Skeletal muscle tissue (tissue), 3 donors: ENCODE measurements at regions not wholly inside any gene's neighbourhood (a gene's known extent, or its start where the extent isn't known, plus 50 kb on each side); places are given as distances from the start of the nearest gene placed in this dataset.

Experiments
- H3K27ac ChIP-seq: one replicate; pipeline ENCODE4 v1.7.0; 2013; ENCODE audit warnings: mild to moderate bottlenecking, low read depth, low read length, inconsistent platforms
- H3K27me3 ChIP-seq, 3 donors: one replicate each; pipeline ENCODE4 v1.7.0; 2013; ENCODE audit warnings: low read length in 3 of 3; ENCODE audit not compliant: control insufficient read depth in 3 of 3, insufficient read depth in 3 of 3
- H3K36me3 ChIP-seq, 3 donors: one replicate each; pipeline ENCODE4 v1.7.0; 2013; ENCODE audit warnings: low read length in 3 of 3; ENCODE audit not compliant: control insufficient read depth in 3 of 3, insufficient read depth in 3 of 3
- H3K4me1 ChIP-seq, 3 donors: one replicate each; pipeline ENCODE4 v1.7.0; 2013; ENCODE audit warnings: low read length in 3 of 3, mild to moderate bottlenecking in 3 of 3; ENCODE audit not compliant: control insufficient read depth in 3 of 3, insufficient read depth in 3 of 3
- H3K4me3 ChIP-seq, 3 donors: one replicate each; pipeline ENCODE4 v1.7.0; 2013; ENCODE audit warnings: low read length in 3 of 3
- H3K9ac ChIP-seq, 3 donors: one replicate each; pipeline ENCODE4 v1.7.0; 2013; ENCODE audit warnings: low read length in 3 of 3, mild to moderate bottlenecking in 3 of 3, moderate library complexity in 2 of 3, low read depth in 1 of 3
- H3K9me3 ChIP-seq, 3 donors: one replicate each; pipeline ENCODE4 v1.7.0; 2013; ENCODE audit warnings: low read length in 3 of 3; ENCODE audit not compliant: control insufficient read depth in 3 of 3
- donor health status: Osteomylitis.

DNA sequence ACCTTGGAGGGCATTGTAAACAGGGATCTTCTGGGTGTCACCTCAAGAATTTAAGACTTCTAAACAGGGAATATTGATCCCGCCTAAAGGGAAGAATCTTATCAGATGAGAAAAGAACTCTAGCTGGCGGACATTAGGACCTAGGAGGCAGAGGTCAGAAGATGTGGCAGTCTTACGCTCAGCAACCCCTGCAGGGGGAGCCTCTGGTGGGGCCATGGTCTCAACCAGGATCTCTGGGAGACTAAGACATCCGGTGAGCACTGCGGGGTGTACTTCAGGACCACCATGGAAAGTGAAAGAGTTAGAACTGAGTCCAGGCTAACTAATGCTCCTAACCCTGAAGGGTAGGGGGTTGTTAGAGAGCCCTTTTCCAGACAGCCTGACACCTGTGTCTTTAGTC is 295.2 kb downstream of the VGLL3 start:
- no peaks in the 10 kb centered on the region for H3K27me3 ChIP-seq
- H3K4me1 ChIP-seq = no peaks in the 10 kb centered on the region
- H3K9me3 ChIP-seq = no peaks in the 10 kb centered on the region
- H3K36me3 ChIP-seq = no peaks in the 10 kb centered on the region
- no peak overlapping the region for H3K4me3 ChIP-seq
- H3K9ac ChIP-seq = no peak overlapping the region
- H3K27ac ChIP-seq = no peak overlapping the region

- no peaks in the 10 kb centered on the region for H3K27me3 ChIP-seq
Measured at GRCh38 chr3:86673991-86674390, 317.0 kb downstream of the VGLL3 start.

GRCh38 chr3:86661817-86662216 is 329.1 kb downstream of the VGLL3 start:
- Histone ChIP-seq H3K9ac (no peak overlapping the region), H3K27ac (no peak overlapping the region), H3K9me3 (no peaks in the 10 kb centered on the region), H3K36me3 (no peaks in the 10 kb centered on the region), H3K4me3 (no peak overlapping the region), H3K27me3 (no peaks in the 10 kb centered on the region), H3K4me1 (no peaks in the 10 kb centered on the region)

More at GRCh38 chr3:86673991-86674390, 317.0 kb downstream of the VGLL3 start:
- no peak overlapping the region for H3K27ac ChIP-seq
- H3K9me3 ChIP-seq = peaks cover 0 to 2% (median 0%) of the 10 kb centered on the region in 3 donors
- no peak overlapping the region for H3K4me3 ChIP-seq
- H3K36me3 ChIP-seq = no peaks in the 10 kb centered on the region
- no peaks in the 10 kb centered on the region for H3K4me1 ChIP-seq
- H3K9ac ChIP-seq = no peak overlapping the region

DNA sequence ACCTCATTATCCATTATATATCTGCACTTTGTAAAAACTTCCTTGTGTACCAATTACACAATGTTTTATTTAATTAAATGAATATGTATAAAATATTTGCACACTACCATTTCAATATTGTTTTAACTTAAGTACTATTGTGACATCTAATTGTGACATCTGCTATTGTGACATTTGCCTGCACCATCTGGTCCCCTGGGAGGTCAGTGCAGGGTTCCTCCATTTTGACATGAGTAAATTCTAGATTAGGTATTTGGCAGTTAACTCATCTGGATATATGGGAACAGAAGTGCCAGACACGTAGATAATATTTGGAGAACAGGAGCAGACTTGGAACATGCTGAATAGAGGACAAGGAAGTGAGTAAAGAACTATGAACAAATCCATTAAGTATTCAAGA is 332.1 kb downstream of the VGLL3 start:
- Histone ChIP-seq H3K9ac (no peak overlapping the region), H3K9me3 (no peaks in the 10 kb centered on the region), H3K4me3 (no peak overlapping the region), H3K4me1 (no peaks in the 10 kb centered on the region), H3K27ac (no peak overlapping the region), H3K27me3 (no peaks in the 10 kb centered on the region), H3K36me3 (no peaks in the 10 kb centered on the region)

GRCh38 chr3:86654806-86655460 is 336.0 kb downstream of the VGLL3 start:
- Histone ChIP-seq H3K9ac (no peak overlapping the region), H3K27ac (no peak overlapping the region), H3K9me3 (no peaks in the 10 kb centered on the region), H3K27me3 (no peaks in the 10 kb centered on the region), H3K36me3 (no peaks in the 10 kb centered on the region), H3K4me3 (no peak overlapping the region), H3K4me1 (no peaks in the 10 kb centered on the region)

DNA sequence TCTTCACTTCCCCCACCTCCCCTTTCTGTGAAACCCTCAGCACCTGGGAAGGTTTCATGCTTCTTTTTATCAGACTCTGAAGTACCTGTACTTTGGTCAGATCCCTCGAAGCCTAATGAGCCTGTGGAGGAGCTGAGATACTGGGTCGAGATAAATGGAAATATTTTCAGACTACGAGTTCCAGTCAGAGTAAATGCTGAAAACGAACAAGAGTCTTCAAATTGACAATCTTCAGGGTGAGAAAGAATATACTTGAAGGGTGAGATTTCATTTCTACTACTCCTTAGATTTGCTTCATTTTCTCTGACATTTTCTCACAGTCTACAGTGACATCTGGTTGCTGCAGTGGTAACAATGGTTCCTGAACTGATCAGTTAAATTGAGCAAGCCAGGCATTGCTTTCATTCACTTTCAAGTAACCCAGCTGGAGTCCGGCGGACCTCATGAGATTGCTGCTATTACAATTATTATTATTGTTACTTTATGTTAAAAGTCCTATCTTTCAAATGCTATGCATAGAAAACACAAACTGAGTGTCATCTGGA is 337.2 kb downstream of the VGLL3 start:
- no peak overlapping the region for H3K4me3 ChIP-seq
- no peak overlapping the region for H3K27ac ChIP-seq
- H3K4me1 ChIP-seq = no peaks in the 10 kb centered on the region
- H3K36me3 ChIP-seq = no peaks in the 10 kb centered on the region
- no peaks in the 10 kb centered on the region for H3K27me3 ChIP-seq
- H3K9ac ChIP-seq = no peak overlapping the region
- H3K9me3 ChIP-seq = no peaks in the 10 kb centered on the region

GRCh38 chr3:86648087-86648486 is 342.9 kb downstream of the VGLL3 start:
- H3K9me3 ChIP-seq = no peaks in the 10 kb centered on the region
- no peak overlapping the region for H3K4me3 ChIP-seq
- H3K9ac ChIP-seq = no peak overlapping the region
- H3K27ac ChIP-seq = no peak overlapping the region
- no peaks in the 10 kb centered on the region for H3K36me3 ChIP-seq
- no peaks in the 10 kb centered on the region for H3K27me3 ChIP-seq
- H3K4me1 ChIP-seq = no peaks in the 10 kb centered on the region

GRCh38 chr3:86645756-86646155 is 345.2 kb downstream of the VGLL3 start:
- Histone ChIP-seq H3K27ac (no peak overlapping the region), H3K4me1 (no peaks in the 10 kb centered on the region), H3K9ac (no peak overlapping the region), H3K9me3 (no peaks in the 10 kb centered on the region), H3K27me3 (no peaks in the 10 kb centered on the region), H3K4me3 (no peak overlapping the region), H3K36me3 (no peaks in the 10 kb centered on the region)

GRCh38 chr3:86634361-86634760 is 356.6 kb downstream of the VGLL3 start:
- Histone ChIP-seq H3K9ac (no peak overlapping the region), H3K4me3 (no peak overlapping the region), H3K4me1 (no peaks in the 10 kb centered on the region), H3K27me3 (no peaks in the 10 kb centered on the region), H3K36me3 (no peaks in the 10 kb centered on the region), H3K27ac (no peak overlapping the region), H3K9me3 (no peaks in the 10 kb centered on the region)

- Histone ChIP-seq H3K4me3 (no peak overlapping the region), H3K9ac (no peak overlapping the region), H3K9me3 (no peaks in the 10 kb centered on the region), H3K36me3 (no peaks in the 10 kb centered on the region), H3K27ac (no peak overlapping the region), H3K27me3 (no peaks in the 10 kb centered on the region), H3K4me1 (no peaks in the 10 kb centered on the region)
Measured at GRCh38 chr3:86629511-86629910, 361.4 kb downstream of the VGLL3 start.
